ENCODE measurements at regions not wholly inside any gene's neighbourhood (a gene's known extent, or its start where the extent isn't known, plus 50 kb on each side); places are given as distances from the start of the nearest gene placed in this dataset.
"Not testable (repeated sequence)": the region's sequence is repeated elsewhere in the genome, so short reads cannot be mapped to it uniquely, and the experiment has no call there.

DNA sequence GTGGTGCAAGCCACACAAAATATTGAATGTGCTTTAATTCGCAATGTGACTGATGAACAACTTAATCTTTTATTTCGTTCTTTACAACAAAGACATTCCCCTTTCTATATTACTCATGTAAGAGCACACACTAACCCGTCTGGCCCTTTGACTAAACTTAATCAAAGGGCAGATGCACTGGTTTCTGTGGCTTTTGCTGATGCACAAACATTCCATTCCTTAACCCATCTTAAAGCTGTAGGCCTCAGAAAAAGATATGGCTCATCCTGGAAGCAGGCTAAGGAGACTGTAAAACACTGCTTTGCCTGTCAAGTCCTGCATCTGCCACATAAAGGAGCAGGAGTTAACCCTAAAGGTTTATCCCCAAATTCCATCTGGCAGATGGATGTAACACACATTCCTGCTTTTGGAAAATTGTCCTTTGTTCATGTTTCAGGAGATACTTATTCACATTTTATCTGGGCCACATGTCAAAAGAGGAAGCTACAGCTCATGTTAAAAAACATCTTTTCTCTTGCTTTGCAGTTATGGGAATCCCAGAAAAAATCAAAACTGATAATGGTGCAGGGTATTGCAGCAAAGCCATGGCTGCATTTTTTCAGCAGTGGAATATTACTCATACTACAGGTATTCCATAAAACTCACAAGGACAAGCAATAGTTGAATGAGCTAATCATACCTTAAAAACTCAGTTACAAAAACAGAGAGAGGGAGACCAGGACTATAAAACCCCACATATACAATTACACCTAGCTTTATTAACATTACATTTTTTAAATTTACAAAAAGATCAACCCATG is 137.2 kb downstream of the AHSP start:
- no peaks in the 10 kb centered on the region for H3K9me3 ChIP-seq
- H3K27me3 ChIP-seq, result no peaks in the 10 kb centered on the region
- H3K36me3 ChIP-seq, result no peaks in the 10 kb centered on the region
- 47 to 48% methylated on average over 3 of the region's 3 CpGs for WGBS, 2 donors
- H3K4me3 ChIP-seq (replicated peaks in 1 of 3), result no peak overlapping the region
- intact Hi-C loops (cut with DNase I), result no loop called here
- TF ChIP-seq POLR2A (IDR thresholded peaks at IDR 0.05), result no peak
- TF ChIP-seq, protein P1, sequence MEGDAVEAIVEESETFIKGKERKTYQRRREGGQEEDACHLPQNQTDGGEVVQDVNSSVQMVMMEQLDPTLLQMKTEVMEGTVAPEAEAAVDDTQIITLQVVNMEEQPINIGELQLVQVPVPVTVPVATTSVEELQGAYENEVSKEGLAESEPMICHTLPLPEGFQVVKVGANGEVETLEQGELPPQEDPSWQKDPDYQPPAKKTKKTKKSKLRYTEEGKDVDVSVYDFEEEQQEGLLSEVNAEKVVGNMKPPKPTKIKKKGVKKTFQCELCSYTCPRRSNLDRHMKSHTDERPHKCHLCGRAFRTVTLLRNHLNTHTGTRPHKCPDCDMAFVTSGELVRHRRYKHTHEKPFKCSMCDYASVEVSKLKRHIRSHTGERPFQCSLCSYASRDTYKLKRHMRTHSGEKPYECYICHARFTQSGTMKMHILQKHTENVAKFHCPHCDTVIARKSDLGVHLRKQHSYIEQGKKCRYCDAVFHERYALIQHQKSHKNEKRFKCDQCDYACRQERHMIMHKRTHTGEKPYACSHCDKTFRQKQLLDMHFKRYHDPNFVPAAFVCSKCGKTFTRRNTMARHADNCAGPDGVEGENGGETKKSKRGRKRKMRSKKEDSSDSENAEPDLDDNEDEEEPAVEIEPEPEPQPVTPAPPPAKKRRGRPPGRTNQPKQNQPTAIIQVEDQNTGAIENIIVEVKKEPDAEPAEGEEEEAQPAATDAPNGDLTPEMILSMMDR (IDR thresholded peaks at IDR 0.05), result no peak
- H3K4me1 ChIP-seq, result no peaks in the 10 kb centered on the region
- no peak overlapping the region for H3K27ac ChIP-seq
- no peak for DNase-seq

DNA sequence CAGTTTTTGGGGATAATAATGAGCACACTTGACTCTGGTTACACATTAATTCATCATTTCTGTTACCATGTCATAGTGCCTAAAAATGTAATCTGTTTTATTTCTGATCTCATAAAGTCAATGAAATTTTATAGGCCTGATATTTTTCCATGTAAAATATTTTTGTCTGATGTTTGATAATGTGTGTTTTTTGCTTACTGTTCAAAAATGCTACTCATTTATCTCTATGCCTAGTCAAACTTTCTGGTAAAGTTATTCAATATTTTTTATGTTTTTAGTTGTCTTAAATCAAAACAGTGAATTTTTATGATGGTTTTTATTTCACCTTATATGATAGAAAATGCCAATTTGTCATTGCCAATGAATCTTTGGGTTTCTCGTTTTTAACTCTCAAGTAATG is 147.0 kb downstream of the AHSP start:
- H3K27ac ChIP-seq, result no peak overlapping the region
- TF ChIP-seq, protein P1 (IDR thresholded peaks at IDR 0.05), result no peak
- no peak for TF ChIP-seq POLR2A (IDR thresholded peaks at IDR 0.05)
- intact Hi-C loops (cut with DNase I), result no loop called here
- DNase-seq, result no peak
- H3K36me3 ChIP-seq, result no peaks in the 10 kb centered on the region
- H3K27me3 ChIP-seq, result no peaks in the 10 kb centered on the region
- no peaks in the 10 kb centered on the region for H3K4me1 ChIP-seq
- H3K4me3 ChIP-seq (replicated peaks in 1 of 3), result no peak overlapping the region
- WGBS, 2 donors, result 57 to 60% methylated on average over 1 of the region's 1 CpG
- no peaks in the 10 kb centered on the region for H3K9me3 ChIP-seq

DNA sequence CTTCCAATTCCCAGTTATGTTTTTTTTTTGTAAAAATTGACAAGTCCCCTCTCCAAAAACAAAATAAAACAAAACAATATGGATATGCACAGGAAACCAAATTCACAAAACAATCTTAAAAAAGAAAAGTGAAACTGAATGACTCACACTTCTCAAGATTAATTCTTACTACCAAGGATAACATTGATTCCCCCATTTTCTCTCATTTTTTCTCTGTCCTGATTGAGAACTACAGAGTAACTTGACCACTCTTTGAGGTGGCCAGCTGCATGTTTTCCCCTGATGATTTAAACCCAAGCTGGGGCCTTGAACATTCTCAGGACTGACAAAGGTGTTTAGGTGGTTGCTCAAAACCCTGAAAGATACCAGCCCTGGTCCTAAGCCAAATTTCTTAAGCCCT is 149.0 kb downstream of the AHSP start:
- no peaks in the 10 kb centered on the region for H3K9me3 ChIP-seq
- no peak overlapping the region for H3K27ac ChIP-seq
- TF ChIP-seq, protein P1 (IDR thresholded peaks at IDR 0.05), result no peak
- no peak for TF ChIP-seq POLR2A (IDR thresholded peaks at IDR 0.05)
- DNase-seq, result no peak
- intact Hi-C loops (cut with DNase I), result no loop called here
- no peaks in the 10 kb centered on the region for H3K27me3 ChIP-seq
- no peak overlapping the region for H3K4me3 ChIP-seq (replicated peaks in 1 of 3)
- H3K4me1 ChIP-seq, result no peaks in the 10 kb centered on the region
- no peaks in the 10 kb centered on the region for H3K36me3 ChIP-seq

DNA sequence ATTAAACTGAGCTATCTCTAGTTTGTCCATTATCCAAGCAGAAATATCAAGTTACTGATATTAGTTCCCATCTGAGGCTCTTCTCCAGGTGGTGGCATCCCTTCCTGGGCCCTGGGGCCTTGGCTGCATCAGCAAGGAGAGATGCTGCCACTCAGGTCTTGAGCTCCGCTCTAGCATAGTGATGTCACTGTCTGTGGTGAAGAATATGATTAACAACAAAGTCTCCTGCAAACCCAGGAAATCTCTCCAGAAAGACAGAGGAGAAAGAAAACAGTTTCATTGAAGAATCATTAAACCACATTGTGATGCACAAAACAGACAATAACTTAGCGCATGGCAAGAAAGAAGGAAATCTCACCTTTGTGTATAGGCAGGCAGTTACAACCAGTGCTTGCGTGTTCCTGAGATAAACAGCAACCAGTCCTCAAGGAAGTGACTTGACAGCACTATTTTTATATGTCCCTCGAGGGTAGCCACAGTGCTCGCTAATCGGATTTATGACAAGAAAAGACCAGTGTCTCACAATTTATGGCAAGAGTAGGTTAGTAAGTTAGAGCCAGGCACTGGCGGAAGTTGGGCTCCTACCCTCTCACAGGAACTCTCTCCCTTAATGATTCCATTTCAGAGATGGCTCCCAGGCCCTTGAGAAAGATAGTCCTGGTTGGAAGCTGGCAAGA is 151.1 kb downstream of the AHSP start:
- Histone ChIP-seq H3K9me3 (no peaks in the 10 kb centered on the region), H3K36me3 (no peaks in the 10 kb centered on the region), H3K27me3 (no peaks in the 10 kb centered on the region), H3K4me1 (no peaks in the 10 kb centered on the region), H3K4me3 (replicated peaks in 1 of 3) (no peak overlapping the region), H3K27ac (no peak overlapping the region)
- intact Hi-C loops (cut with DNase I), result no loop called here
- TF ChIP-seq POLR2A (IDR thresholded peaks at IDR 0.05), result no peak
- TF ChIP-seq, protein P1 (IDR thresholded peaks at IDR 0.05), result no peak
- no peak for DNase-seq
- WGBS, 2 donors, result 72 to 73% methylated on average over 7 of the region's 7 CpGs

DNA sequence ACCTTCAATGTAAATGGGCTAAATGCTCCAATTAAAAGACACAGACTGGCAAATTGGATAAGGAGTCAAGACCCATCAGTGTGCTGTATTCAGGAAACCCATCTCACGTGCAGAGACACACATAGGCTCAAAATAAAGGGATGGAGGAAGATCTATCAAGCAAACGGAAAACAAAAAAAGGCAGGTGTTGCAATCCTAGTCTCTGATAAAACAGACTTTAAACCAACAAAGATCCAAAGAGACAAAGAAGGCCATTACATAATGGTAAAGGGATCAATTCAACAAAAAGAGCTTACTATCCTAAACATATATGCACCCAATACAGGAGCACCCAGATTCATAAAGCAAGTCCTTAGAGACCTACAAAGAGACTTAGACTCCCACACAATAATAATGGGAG is 161.6 kb downstream of the AHSP start:
- intact Hi-C loops (cut with DNase I); H3K27ac ChIP-seq; H3K27me3 ChIP-seq; H3K4me1 ChIP-seq; H3K36me3 ChIP-seq; H3K4me3 ChIP-seq (replicated peaks in 1 of 3); H3K9me3 ChIP-seq; DNase-seq: not testable (repeated sequence)
- 65 to 69% methylated on average over 2 of the region's 2 CpGs for WGBS, 2 donors

DNA sequence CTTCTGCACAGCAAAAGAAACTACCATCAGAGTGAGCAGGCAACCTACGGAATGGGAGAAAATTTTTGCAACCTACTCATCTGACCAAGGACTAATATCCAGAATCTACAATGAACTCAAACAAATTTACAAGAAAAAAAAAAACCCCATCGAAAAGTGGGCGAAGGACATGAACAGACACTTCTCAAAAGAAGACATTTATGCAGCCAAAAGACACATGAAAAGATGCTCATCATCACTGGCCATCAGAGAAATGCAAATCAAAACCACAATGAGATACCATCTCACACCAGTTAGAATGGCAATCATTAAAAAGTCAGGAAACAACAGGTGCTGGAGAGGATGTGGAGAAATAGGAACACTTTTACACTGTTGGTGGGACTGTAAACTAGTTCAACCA is 164.6 kb downstream of the AHSP start:
- DNase-seq; H3K27ac ChIP-seq; H3K4me1 ChIP-seq; H3K36me3 ChIP-seq; H3K9me3 ChIP-seq; intact Hi-C loops (cut with DNase I); H3K27me3 ChIP-seq; H3K4me3 ChIP-seq (replicated peaks in 1 of 3): not testable (repeated sequence)
- WGBS, 2 donors, result 87% methylated on average over 3 of the region's 3 CpGs

Measured in thyroid gland (tissue), 4 donors.